H1 (cell line): ENCODE measurements at regions not wholly inside any gene's neighbourhood (a gene's known extent, or its start where the extent isn't known, plus 50 kb on each side); places are given as distances from the start of the nearest gene placed in this dataset.

Experiments
- CTCF ChIA-PET: fragments of 300-600 bp; sonication (Branson Sonifier 250); formaldehyde crosslinking; loops from one replicate; lab custom pipeline; 2021; ENCODE audit not compliant: partially characterized antibody; lab: Charles Lee
- POLR2A ChIA-PET: fragments of 300-600 bp; sonication (Branson Sonifier 250); formaldehyde crosslinking; loops from one replicate; lab custom pipeline; 2021; ENCODE audit warnings: inconsistent platforms; ENCODE audit not compliant: partially characterized antibody; lab: Charles Lee
- DNase-seq, 2 experiments: peaks; one replicate each; pipeline versions ENCODE4 v3.0.0 to v3.0.0-alpha.2; 2010 to 2022; ENCODE audit warnings: low spot score in 2 of 2, low read depth in 1 of 2, mixed read lengths in 1 of 2
- FAIRE-seq: peaks from 2 replicates; lab custom pipeline; 2011; peaks lifted over from hg19 to GRCh38; lab: Jason Lieb, UNC
- H2AFZ ChIP-seq: 2 replicates; pipeline ENCODE4 v1.8.1; 2012; ENCODE audit warnings: low read length, inconsistent platforms
- H2AK5ac ChIP-seq: 2 replicates; pipeline ENCODE4 v1.6.1; 2013; ENCODE audit warnings: low read depth, low read length
- H2BK120ac ChIP-seq: replicated peaks from 2 replicates; pipeline ENCODE3; 2013; ENCODE audit warnings: low read depth, low read length, inconsistent platforms
- H2BK12ac ChIP-seq: 2 replicates; pipeline ENCODE4 v1.6.1; 2013; ENCODE audit warnings: low read depth, low read length
- H2BK15ac ChIP-seq: 2 replicates; pipeline ENCODE4 v1.6.1; 2013; ENCODE audit warnings: low read length
- H2BK20ac ChIP-seq: 2 replicates; pipeline ENCODE4 v1.6.1; 2013; ENCODE audit warnings: low read length
- H2BK5ac ChIP-seq: 2 replicates; pipeline ENCODE4 v1.6.1; 2013; ENCODE audit warnings: low read depth, low read length
- H3K14ac ChIP-seq: 2 replicates; pipeline ENCODE4 v1.6.1; 2013; ENCODE audit warnings: inconsistent platforms; ENCODE audit not compliant: insufficient read length
- H3K18ac ChIP-seq: 2 replicates; pipeline ENCODE4 v1.6.1; 2013; ENCODE audit warnings: low read length; ENCODE audit errors: extremely low read depth
- H3K23ac ChIP-seq: 2 replicates; pipeline ENCODE4 v1.6.1; 2013; ENCODE audit warnings: inconsistent platforms; ENCODE audit not compliant: insufficient read length
- H3K23me2 ChIP-seq: 2 replicates; pipeline ENCODE4 v1.6.1; 2013; ENCODE audit warnings: low read depth, low read length
- H3K27ac ChIP-seq: 2 replicates; pipeline ENCODE4 v1.6.1; 2011; ENCODE audit warnings: low read depth, low read length, inconsistent platforms
- H3K27me3 ChIP-seq, 4 experiments: replicated peaks in 1 of 4; 1 replicate in 1 of 4; 2 replicates in 3 of 4; pipeline versions ENCODE4 v1.6.1 to v1.8.1; 2011 to 2013; ENCODE audit warnings: low read length in 3 of 4, mild to moderate bottlenecking in 3 of 4, inconsistent platforms in 2 of 4, mixed read lengths in 2 of 4, moderate library complexity in 1 of 4; ENCODE audit not compliant: control insufficient read depth in 3 of 4, insufficient read depth in 3 of 4; ENCODE audit errors: extremely low read depth in 1 of 4
- H3K36me3 ChIP-seq, 4 experiments: 2 replicates each; pipeline versions ENCODE4 v1.6.1 to v1.8.1; 2011 to 2013; ENCODE audit warnings: mild to moderate bottlenecking in 4 of 4, low read length in 3 of 4, moderate library complexity in 2 of 4, control low read depth in 1 of 4, inconsistent platforms in 1 of 4; ENCODE audit not compliant: insufficient read depth in 4 of 4, control insufficient read depth in 2 of 4
- H3K4ac ChIP-seq: replicated peaks from 2 replicates; pipeline ENCODE3; 2013; ENCODE audit warnings: low read length, low read depth, mixed read lengths, inconsistent platforms; ENCODE audit not compliant: insufficient read length
- H3K4me1 ChIP-seq, 4 experiments: replicated peaks in 1 of 4; 1 replicate in 1 of 4; 2 replicates in 3 of 4; pipeline versions ENCODE4 v1.6.1 to v1.8.1; 2011 to 2013; ENCODE audit warnings: low read length in 3 of 4, inconsistent platforms in 2 of 4, mixed read lengths in 1 of 4; ENCODE audit not compliant: insufficient read depth in 4 of 4, control insufficient read depth in 3 of 4
- H3K4me2 ChIP-seq, 2 experiments: 2 replicates each; pipeline versions ENCODE4 v1.6.1 to v1.8.1; 2011 to 2013; ENCODE audit warnings: low read depth in 2 of 2, low read length in 2 of 2, control low read depth in 1 of 2, inconsistent platforms in 1 of 2, mild to moderate bottlenecking in 1 of 2; ENCODE audit not compliant: insufficient read depth in 1 of 2
- H3K4me3 ChIP-seq, 4 experiments: fragments of 200-600, 300-600 bp in 1 of 4; sonication (generic), shearing (Covaris generic), sonication (Bioruptor Twin) in 1 of 4; 2 replicates each; pipeline versions ENCODE4 v1.5.1 to v1.8.1; 2011 to 2016; ENCODE audit warnings: low read length in 4 of 4, low read depth in 3 of 4, control low read depth in 2 of 4, inconsistent platforms in 2 of 4, mild to moderate bottlenecking in 2 of 4, mixed read lengths in 1 of 4, moderate library complexity in 1 of 4; ENCODE audit not compliant: insufficient read depth in 2 of 4; ENCODE audit errors: extremely low read depth in 1 of 4
- H3K56ac ChIP-seq: replicated peaks from 2 replicates; pipeline ENCODE3; 2013; ENCODE audit warnings: low read depth, mild to moderate bottlenecking, mixed read lengths, low read length, inconsistent platforms; ENCODE audit not compliant: insufficient read length
- H3K79me1 ChIP-seq: 2 replicates; pipeline ENCODE4 v1.6.1; 2013; ENCODE audit warnings: low read depth, low read length, control low read depth
- H3K79me2 ChIP-seq, 2 experiments: 2 replicates each; pipeline versions ENCODE4 v1.6.1 to v1.8.1; 2012 to 2013; ENCODE audit warnings: low read length in 2 of 2, mild to moderate bottlenecking in 2 of 2, inconsistent platforms in 1 of 2; ENCODE audit not compliant: insufficient read depth in 2 of 2, control insufficient read depth in 1 of 2
- H3K9ac ChIP-seq, 4 experiments: replicated peaks in 1 of 4; 1 replicate in 1 of 4; 2 replicates in 3 of 4; pipeline versions ENCODE4 v1.6.1 to v1.8.1; 2011 to 2013; ENCODE audit warnings: low read depth in 3 of 4, low read length in 3 of 4, control low read depth in 2 of 4, mild to moderate bottlenecking in 2 of 4, moderate library complexity in 2 of 4, inconsistent platforms in 1 of 4; ENCODE audit errors: extremely low read depth in 1 of 4
- H3K9me3 ChIP-seq, 2 experiments: 2 replicates each; pipeline versions ENCODE4 v1.6.1 to v1.8.1; 2012 to 2013; ENCODE audit warnings: mild to moderate bottlenecking in 2 of 2, moderate library complexity in 2 of 2, control low read depth in 1 of 2, inconsistent platforms in 1 of 2, low read depth in 1 of 2, low read length in 1 of 2, mixed read lengths in 1 of 2; ENCODE audit not compliant: insufficient read depth in 2 of 2
- H4K20me1 ChIP-seq, 2 experiments: replicated peaks in 1 of 2; 2 replicates each; pipeline versions ENCODE3 to v1.8.1; 2011 to 2013; ENCODE audit warnings: inconsistent platforms in 2 of 2, low read length in 2 of 2, mild to moderate bottlenecking in 1 of 2; ENCODE audit not compliant: insufficient read depth in 2 of 2, control insufficient read depth in 1 of 2
- H4K5ac ChIP-seq: 2 replicates; pipeline ENCODE4 v1.6.1; 2013; ENCODE audit warnings: low read length, low read depth, mixed read lengths, inconsistent platforms; ENCODE audit not compliant: insufficient read length
- H4K8ac ChIP-seq: 2 replicates; pipeline ENCODE4 v1.8.0; 2013; ENCODE audit warnings: mild to moderate bottlenecking, moderate library complexity, low read length, inconsistent platforms; ENCODE audit not compliant: insufficient read depth; ENCODE audit errors: extremely low read depth
- H4K91ac ChIP-seq: replicated peaks from 2 replicates; pipeline ENCODE3; 2013; ENCODE audit warnings: low read length, mixed read lengths, inconsistent platforms; ENCODE audit not compliant: insufficient read length
- CHD1 ChIP-seq: IDR thresholded peaks from 2 replicates; pipeline ENCODE4 v1.6.1; 2012; ENCODE audit warnings: low read depth, low read length, improper control_type of control experiment
- GABPA ChIP-seq: IDR thresholded peaks from 2 replicates; pipeline ENCODE4 v1.6.1; 2011; ENCODE audit warnings: mild to moderate bottlenecking, low read length, moderate library complexity, borderline replicate concordance; ENCODE audit not compliant: insufficient read depth
- HDAC6 ChIP-seq: IDR thresholded peaks from one replicate; pipeline ENCODE4 v1.7.1; 2012; ENCODE audit warnings: low read depth, mild to moderate bottlenecking, inconsistent platforms, low read length, moderate library complexity
- POU5F1 ChIP-seq: IDR thresholded peaks from 2 replicates; pipeline ENCODE4 v1.6.1; 2011; ENCODE audit warnings: low read depth, mild to moderate bottlenecking, low read length, moderate library complexity
- RFX5 ChIP-seq: IDR thresholded peaks from 2 replicates; pipeline ENCODE4 v1.6.1; 2011; ENCODE audit warnings: low read depth, low read length, improper control_type of control experiment, borderline replicate concordance
- RNF2 ChIP-seq: fragments of 200-900, 300-1000 bp; sonication (generic); IDR thresholded peaks from 2 replicates; pipeline ENCODE4 v1.7.1; 2016; ENCODE audit warnings: borderline replicate concordance, low read depth, mild to moderate bottlenecking, antibody characterized with exemption, low read length; ENCODE audit not compliant: poor library complexity, severe bottlenecking; ENCODE audit errors: missing control alignments
- SIN3A ChIP-seq, 2 experiments: IDR thresholded peaks in 1 of 2; conservative IDR thresholded peaks in 1 of 2; 2 replicates each; pipeline ENCODE4 v1.6.1; 2011 to 2012; ENCODE audit warnings: low read length in 2 of 2, improper control_type of control experiment in 1 of 2, low read depth in 1 of 2, mild to moderate bottlenecking in 1 of 2
- SP1 ChIP-seq: IDR thresholded peaks from 2 replicates; pipeline ENCODE4 v1.6.1; 2011; ENCODE audit warnings: low read depth, low read length
- WGBS, 2 experiments: shearing (Covaris generic) in 1 of 2; methylation state at CpG; one replicate each; pipeline versions ENCODE4 v1.1.6 to v1.1.7; 2013 to 2015; ENCODE audit warnings: low lambda C conversion rate in 2 of 2, mixed read lengths in 2 of 2, inconsistent platforms in 1 of 2, low coverage in 1 of 2, missing lambda C conversion rate in 1 of 2; ENCODE audit not compliant: insufficient replicate concordance in 2 of 2, insufficient coverage in 1 of 2, insufficient read length in 1 of 2; ENCODE audit errors: extremely low coverage in 1 of 2, missing lambda C conversion rate in 1 of 2; 5-methylcytosine and 5-hydroxymethylcytosine counted together
- TF ChIP-seq, protein P1 (sequence below): IDR thresholded peaks from 2 replicates; pipeline ENCODE4 v1.6.1; 2012; ENCODE audit warnings: inconsistent platforms
- TF ChIP-seq, protein P2 (sequence below): IDR thresholded peaks from 2 replicates; pipeline ENCODE4 v1.6.1; 2011; ENCODE audit warnings: low read depth, mild to moderate bottlenecking, low read length; ENCODE audit not compliant: insufficient read depth

- no peak overlapping the region for H3K9ac ChIP-seq
- DNase-seq (peak in 1 of 2 experiments; percentile 30), FAIRE-seq (no peak)
- H3K36me3 ChIP-seq, result no peaks in the 10 kb centered on the region
- no peak overlapping the region for H3K56ac ChIP-seq
- no peak overlapping the region for H3K23ac ChIP-seq
- H2AK5ac ChIP-seq, result no peak overlapping the region
- peak overlapping the region; percentile 57; the same call in 1 of the 2 replicates for H4K8ac ChIP-seq
- no peaks in the 10 kb centered on the region for H3K79me2 ChIP-seq
- no peak overlapping the region for H4K91ac ChIP-seq
- 95% methylated on average over 19 of the region's 19 CpGs; no CpG with 5 or more reads in 1 of the 2 experiments for WGBS, 2 experiments
- no peaks in the 10 kb centered on the region for H3K23me2 ChIP-seq
- no peak overlapping the region for H3K4me2 ChIP-seq
- no peak overlapping the region for H3K4me3 ChIP-seq
- H3K27ac ChIP-seq, result no peak overlapping the region
- H3K18ac ChIP-seq, result peak overlapping the region; percentile 24; the same call in 1 of the 2 replicates
- no peaks in the 10 kb centered on the region; a peak in 1 of 7 replicates for H3K4me1 ChIP-seq
- H3K79me1 ChIP-seq, result no peaks in the 10 kb centered on the region
- no peak overlapping the region for H3K4ac ChIP-seq
- H3K9me3 ChIP-seq, result no peaks in the 10 kb centered on the region
- POLR2A ChIA-PET, result interaction anchor here (0.9 kb wide), 2 partner anchors 11 to 194 kb away, joined by 3 read pairs; no protein-coding TSS in a partner anchor
- no peak overlapping the region for H2BK15ac ChIP-seq
- no peak overlapping the region for H2AFZ ChIP-seq
- no peak overlapping the region for H2BK5ac ChIP-seq
- no peak overlapping the region for H2BK12ac ChIP-seq
- no peaks in the 10 kb centered on the region for H4K20me1 ChIP-seq
- H4K5ac ChIP-seq, result no peak overlapping the region
- no peak overlapping the region for H2BK120ac ChIP-seq
- no peak overlapping the region for H2BK20ac ChIP-seq
- no peaks in the 10 kb centered on the region for H3K27me3 ChIP-seq
- CTCF ChIA-PET, result interaction anchor here (1.3 kb wide), 1 partner anchor 33 kb away, joined by 3 read pairs; no protein-coding TSS in a partner anchor
- no peak overlapping the region for H3K14ac ChIP-seq
- TF ChIP-seq, protein P1, sequence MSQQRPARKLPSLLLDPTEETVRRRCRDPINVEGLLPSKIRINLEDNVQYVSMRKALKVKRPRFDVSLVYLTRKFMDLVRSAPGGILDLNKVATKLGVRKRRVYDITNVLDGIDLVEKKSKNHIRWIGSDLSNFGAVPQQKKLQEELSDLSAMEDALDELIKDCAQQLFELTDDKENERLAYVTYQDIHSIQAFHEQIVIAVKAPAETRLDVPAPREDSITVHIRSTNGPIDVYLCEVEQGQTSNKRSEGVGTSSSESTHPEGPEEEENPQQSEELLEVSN, result no peak
- TF ChIP-seq GABPA (no peak), POU5F1 (no peak), HDAC6 (no peak), RFX5 (no peak), CHD1 (no peak), RNF2 (no peak), SIN3A (conservative IDR thresholded peaks at IDR 0.05 in 1 of 2, IDR thresholded peaks at IDR 0.05 in 1 of 2; ENCODE audit: low read depth in 1 of 2, low read length in 2 of 2) (no peak), SP1 (no peak)
- TF ChIP-seq, protein P2, sequence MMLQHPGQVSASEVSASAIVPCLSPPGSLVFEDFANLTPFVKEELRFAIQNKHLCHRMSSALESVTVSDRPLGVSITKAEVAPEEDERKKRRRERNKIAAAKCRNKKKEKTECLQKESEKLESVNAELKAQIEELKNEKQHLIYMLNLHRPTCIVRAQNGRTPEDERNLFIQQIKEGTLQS, result no peak
Measured at GRCh38 chr2:128503399-128504245, 185.0 kb upstream of the HS6ST1 start.
